ENCODE measurements at regions not wholly inside any gene's neighbourhood (a gene's known extent, or its start where the extent isn't known, plus 50 kb on each side); places are given as distances from the start of the nearest gene placed in this dataset.

GRCh38 chrX:142043196-142043595 lies 139.5 kb downstream of the MAGEC1 start:
- in situ Hi-C loops (cut with MboI): no loop called here

GRCh38 chrX:142040906-142041305 lies 137.2 kb downstream of the MAGEC1 start:
- Histone ChIP-seq H3K27me3 (ENCODE audit: control insufficient read depth in 2 of 2, insufficient read depth in 2 of 2, low read length in 2 of 2) (no peaks in the 10 kb centered on the region), H3K9ac (ENCODE audit: insufficient read depth in 1 of 2, low read depth in 2 of 2, low read length in 2 of 2) (no peak overlapping the region), H3K4me1 (replicated peaks in 1 of 2; ENCODE audit: control insufficient read depth in 2 of 2, insufficient read depth in 2 of 2, low read length in 2 of 2) (no peaks in the 10 kb centered on the region), H3K9me1 (ENCODE audit: control insufficient read depth, insufficient read depth, low read length) (no peaks in the 10 kb centered on the region), H3K4me3 (no peak overlapping the region), H3K4me2 (ENCODE audit: insufficient read depth, low read length) (no peak overlapping the region), H3K9me3 (replicated peaks; ENCODE audit: control insufficient read depth, insufficient read depth, low read depth, low read length) (no peaks in the 10 kb centered on the region), H3K36me3 (ENCODE audit: control insufficient read depth, insufficient read depth, low read length) (no peaks in the 10 kb centered on the region), H3K79me2 (ENCODE audit: control insufficient read depth, insufficient read depth, low read length) (no peaks in the 10 kb centered on the region), H3K27ac (ENCODE audit: extremely low read depth, low read depth, low read length) (no peak overlapping the region), H2AFZ (ENCODE audit: low read depth, low read length) (no peak overlapping the region), H4K20me1 (replicated peaks; ENCODE audit: control insufficient read depth, insufficient read depth, low read length) (no peaks in the 10 kb centered on the region)
- FAIRE-seq: no peak
- CTCF ChIA-PET (ENCODE audit: low intra/inter-chr PET ratio): no interaction called here
- no TSS peak for BruUV-seq (replicated peaks)
- ATAC-seq: no peak
- no peak for DNase-seq (ENCODE audit: extremely low read depth in 1 of 4, low spot score in 3 of 4)
- POLR2A ChIA-PET: no interaction called here
- intact Hi-C loops (cut with micrococcal nuclease): no loop called here
- TF ChIP-seq NCOA4 (IDR thresholded peaks at IDR 0.05; ENCODE audit: partially characterized antibody) (no peak), ZBTB5 (IDR thresholded peaks at IDR 0.05) (no peak), NONO (IDR thresholded peaks at IDR 0.05; ENCODE audit: low read depth in 2 of 2, low read length in 1 of 2) (no peak), SRSF3 (IDR thresholded peaks at IDR 0.05; ENCODE audit: insufficient read depth, low read length) (no peak), SFPQ (IDR thresholded peaks at IDR 0.05; ENCODE audit: low read depth, low read length) (no peak), MYNN (IDR thresholded peaks at IDR 0.05) (no peak), MYNN (CRISPR knock-in tag; IDR thresholded peaks at IDR 0.05) (no peak), CCAR2 (IDR thresholded peaks at IDR 0.05; ENCODE audit: low read depth, low read length) (no peak)
- in situ Hi-C loops (cut with MboI): no loop called here
- 0% methylated on average over 5 of the region's 6 CpGs for whole genome bisulfite sequencing (ENCODE audit: insufficient coverage, low coverage, missing lambda C conversion rate)

More at GRCh38 chrX:142043196-142043595, 139.5 kb downstream of the MAGEC1 start:
- ATAC-seq: no peak
- POLR2A ChIA-PET: no interaction called here
- no peaks in the 10 kb centered on the region for H3K27me3 ChIP-seq (ENCODE audit: control insufficient read depth in 2 of 2, insufficient read depth in 2 of 2, low read length in 2 of 2)
- no peak overlapping the region for H2AFZ ChIP-seq (ENCODE audit: low read depth, low read length)
- no peak overlapping the region for H3K4me3 ChIP-seq
- H3K9ac ChIP-seq (ENCODE audit: insufficient read depth in 1 of 2, low read depth in 2 of 2, low read length in 2 of 2): no peak overlapping the region
- H3K4me1 ChIP-seq (replicated peaks in 1 of 2; ENCODE audit: control insufficient read depth in 2 of 2, insufficient read depth in 2 of 2, low read length in 2 of 2): no peaks in the 10 kb centered on the region
- H4K20me1 ChIP-seq (replicated peaks; ENCODE audit: control insufficient read depth, insufficient read depth, low read length): no peaks in the 10 kb centered on the region
- DNase-seq (ENCODE audit: extremely low read depth in 1 of 4, low spot score in 3 of 4): no peak
- 4% methylated on average over 3 of the region's 3 CpGs for WGBS (ENCODE audit: insufficient coverage, low coverage, missing lambda C conversion rate)
- H3K9me3 ChIP-seq (replicated peaks; ENCODE audit: control insufficient read depth, insufficient read depth, low read depth, low read length): no peaks in the 10 kb centered on the region
- no peak overlapping the region for H3K27ac ChIP-seq (ENCODE audit: extremely low read depth, low read depth, low read length)
- H3K36me3 ChIP-seq (ENCODE audit: control insufficient read depth, insufficient read depth, low read length): no peaks in the 10 kb centered on the region
- intact Hi-C loops (cut with micrococcal nuclease): no loop called here
- H3K9me1 ChIP-seq (ENCODE audit: control insufficient read depth, insufficient read depth, low read length): no peaks in the 10 kb centered on the region
- no peak overlapping the region for H3K4me2 ChIP-seq (ENCODE audit: insufficient read depth, low read length)
- H3K79me2 ChIP-seq (ENCODE audit: control insufficient read depth, insufficient read depth, low read length): no peaks in the 10 kb centered on the region
- BruUV-seq (replicated peaks): no TSS peak
- no peak for TF ChIP-seq MAFG (tag; conservative IDR thresholded peaks at IDR 0.05)
- CTCF ChIA-PET (ENCODE audit: low intra/inter-chr PET ratio): no interaction called here
- no peak for FAIRE-seq

All from K562 (cell line).